ENCODE measurements at regions not wholly inside any gene's neighbourhood (a gene's known extent, or its start where the extent isn't known, plus 50 kb on each side); places are given as distances from the start of the nearest gene placed in this dataset.
"Not testable (repeated sequence)": the region's sequence is repeated elsewhere in the genome, so short reads cannot be mapped to it uniquely, and the experiment has no call there.

DNA sequence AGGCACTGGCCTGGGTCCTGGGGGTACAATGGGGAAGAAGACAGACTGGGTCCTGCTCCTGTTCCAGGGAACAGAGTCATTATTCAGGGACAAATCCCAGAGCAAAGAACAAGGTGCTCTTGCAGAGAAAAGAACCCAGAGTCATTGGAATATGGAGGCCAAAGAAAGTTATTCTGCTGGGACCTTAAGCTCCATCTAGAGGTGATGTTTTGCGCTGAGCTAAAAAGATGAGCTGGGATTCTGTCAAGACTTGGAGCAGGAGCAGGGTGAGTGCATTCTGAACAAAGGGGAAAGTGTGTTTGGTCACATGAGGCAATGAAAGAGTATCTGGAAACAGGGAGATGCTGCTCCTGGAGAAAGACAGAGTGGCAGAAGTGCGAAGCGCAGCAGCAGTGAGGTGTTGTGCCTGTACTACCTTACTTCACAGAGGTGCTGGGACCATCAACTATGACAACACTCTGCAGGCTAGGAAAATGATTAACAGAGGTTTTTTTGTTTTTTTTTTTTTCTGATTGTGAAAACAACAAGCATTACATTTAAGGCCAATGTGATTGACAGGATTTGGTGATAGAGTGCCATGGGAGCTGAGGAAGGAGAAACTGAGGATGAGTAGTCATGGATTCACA is 95.3 kb upstream of the TNFSF11 start:
- peak; percentile 23 for DNase-seq (ENCODE audit: low spot score)

DNA sequence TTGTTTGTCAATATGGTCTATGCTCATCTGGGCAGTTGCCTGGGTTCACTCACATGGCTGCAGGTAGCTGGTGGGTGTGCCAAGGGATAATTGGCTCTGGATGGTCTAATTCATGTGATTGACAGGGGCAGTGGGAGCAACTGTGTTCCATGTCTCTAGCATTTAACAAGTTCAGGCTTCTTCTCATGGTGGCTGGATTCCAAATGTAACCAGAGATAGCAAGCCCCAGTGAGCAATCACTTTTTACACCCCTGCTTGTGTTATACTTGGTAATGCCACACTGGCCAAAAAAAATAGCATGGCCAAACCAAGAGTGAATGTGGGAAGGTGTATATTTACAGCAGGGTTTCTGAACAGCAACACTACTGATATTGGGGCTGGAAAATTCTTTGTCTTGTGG is 89.6 kb upstream of the TNFSF11 start:
- no peak for DNase-seq (ENCODE audit: low spot score)

DNA sequence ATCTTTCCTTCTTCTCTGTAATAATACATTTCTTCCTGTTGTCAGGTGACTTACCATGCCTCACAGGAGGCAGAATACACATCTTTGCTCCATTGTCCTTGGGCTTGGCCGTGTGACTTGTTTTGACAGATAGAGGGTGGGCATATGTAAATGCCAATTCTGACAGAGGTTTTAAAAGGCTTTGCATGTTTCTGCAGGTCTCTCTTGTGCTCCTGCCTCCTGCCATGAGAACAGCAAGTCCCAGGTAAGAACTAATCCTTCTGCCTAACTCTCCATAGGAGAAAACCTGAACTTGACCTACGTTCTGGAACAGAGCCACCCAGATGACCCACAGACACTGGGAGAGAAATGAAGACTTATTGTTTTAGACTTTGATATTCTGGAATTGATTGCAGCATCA is 88.7 kb upstream of the TNFSF11 start:
- DNase-seq (ENCODE audit: low spot score), result no peak

DNA sequence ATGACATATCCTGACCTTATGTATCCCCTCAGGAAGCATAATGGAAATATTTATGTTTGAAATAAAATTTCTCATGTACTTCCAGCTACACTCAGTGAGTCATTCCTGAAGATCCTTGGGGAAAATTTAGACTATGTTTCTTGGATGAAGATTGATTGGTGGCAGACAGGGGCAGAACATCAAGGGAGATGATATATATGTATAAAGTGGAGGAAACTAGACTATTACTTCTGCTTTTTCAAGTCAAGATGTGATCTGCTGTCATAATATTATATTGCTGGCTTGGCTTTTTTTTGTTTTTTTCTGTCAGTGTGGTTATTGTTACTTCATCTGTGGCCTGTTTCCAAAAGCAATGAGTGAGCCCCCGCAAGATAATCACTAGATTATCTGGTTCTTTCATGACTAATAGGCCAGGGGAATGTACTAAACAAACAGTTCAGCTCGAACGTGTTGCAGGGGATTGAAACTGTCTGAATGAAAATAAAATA is 87.2 kb upstream of the TNFSF11 start:
- peak; percentile 43 for DNase-seq (ENCODE audit: low spot score)

GRCh38 chr13:42487221-42487620 is 86.7 kb upstream of the TNFSF11 start:
- DNase-seq (ENCODE audit: low spot score), result no peak

- DNase-seq (ENCODE audit: low spot score), result no peak
Measured at GRCh38 chr13:42490676-42491075, 83.3 kb upstream of the TNFSF11 start.

DNA sequence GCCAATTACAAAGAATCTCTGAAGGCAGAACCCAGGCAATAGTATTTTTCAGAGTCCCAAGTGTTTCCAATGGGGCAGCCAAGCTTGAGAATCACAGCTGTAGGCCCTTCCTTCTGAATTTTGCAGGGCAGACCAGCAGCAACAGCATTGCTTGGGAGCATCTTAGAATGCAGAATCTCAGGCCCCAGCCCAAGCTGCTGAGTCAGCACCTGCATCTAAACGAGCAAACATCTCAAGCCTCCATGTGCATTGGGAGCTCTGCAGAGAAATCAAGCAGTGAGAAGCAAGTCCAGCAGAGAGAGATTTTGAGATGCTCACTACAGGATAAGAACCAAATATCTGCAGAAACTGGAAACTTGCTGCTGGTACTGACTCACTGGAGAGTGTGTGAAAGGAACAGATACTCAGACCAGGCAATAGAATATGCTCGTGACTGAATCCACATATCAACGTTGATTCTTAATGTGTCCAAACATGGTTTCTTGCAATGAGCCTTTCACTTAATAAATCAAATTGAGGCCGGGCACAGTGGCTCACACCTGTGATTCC is 81.5 kb upstream of the TNFSF11 start:
- no peak for DNase-seq (ENCODE audit: low spot score)

DNA sequence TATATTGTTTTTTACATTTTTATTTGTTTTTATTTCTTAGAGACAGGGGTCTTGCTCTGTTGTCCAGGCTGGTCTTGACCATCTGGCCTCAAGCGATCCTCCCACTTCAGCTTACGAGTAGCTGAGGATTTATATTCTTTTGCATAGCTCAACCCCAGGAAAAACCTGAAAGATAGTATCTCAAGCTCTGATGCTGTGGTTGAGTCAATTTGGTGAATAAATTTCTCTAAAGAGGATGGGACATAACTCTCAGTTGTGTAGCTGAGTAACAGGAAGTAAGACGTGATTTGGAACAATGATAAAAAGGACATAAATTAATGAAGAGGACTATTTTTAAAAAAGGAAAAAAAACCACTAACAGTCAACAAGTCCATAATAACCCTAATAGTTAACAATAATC is 79.8 kb upstream of the TNFSF11 start:
- DNase-seq (ENCODE audit: low spot score), result no peak

GRCh38 chr13:42495255-42495654 is 78.7 kb upstream of the TNFSF11 start:
- DNase-seq (ENCODE audit: low spot score), result no peak

GRCh38 chr13:42495751-42496150 is 78.2 kb upstream of the TNFSF11 start:
- DNase-seq (ENCODE audit: low spot score), result no peak

GRCh38 chr13:42496926-42497554 is 76.9 kb upstream of the TNFSF11 start:
- DNase-seq (ENCODE audit: low spot score), result not testable (repeated sequence)

DNA sequence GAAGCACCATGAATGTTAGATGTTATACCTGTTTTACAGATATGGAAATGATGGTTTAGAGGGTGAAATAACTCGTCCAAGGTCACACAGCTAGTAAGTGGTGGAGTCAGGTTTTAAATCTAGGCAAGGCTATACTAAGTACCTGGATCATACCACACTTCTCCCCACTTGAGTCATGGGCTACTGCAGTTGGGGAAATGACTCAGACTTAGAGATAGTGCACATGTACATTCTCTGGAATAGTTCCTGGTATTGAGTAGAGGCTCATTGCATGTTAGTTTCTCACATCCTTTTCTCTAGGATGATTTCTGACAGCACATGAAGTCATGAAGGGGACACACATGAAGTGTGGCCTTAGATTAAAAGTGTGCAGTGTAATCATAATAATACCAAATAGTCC is 76.2 kb upstream of the TNFSF11 start:
- DNase-seq (ENCODE audit: low spot score), result no peak

DNA sequence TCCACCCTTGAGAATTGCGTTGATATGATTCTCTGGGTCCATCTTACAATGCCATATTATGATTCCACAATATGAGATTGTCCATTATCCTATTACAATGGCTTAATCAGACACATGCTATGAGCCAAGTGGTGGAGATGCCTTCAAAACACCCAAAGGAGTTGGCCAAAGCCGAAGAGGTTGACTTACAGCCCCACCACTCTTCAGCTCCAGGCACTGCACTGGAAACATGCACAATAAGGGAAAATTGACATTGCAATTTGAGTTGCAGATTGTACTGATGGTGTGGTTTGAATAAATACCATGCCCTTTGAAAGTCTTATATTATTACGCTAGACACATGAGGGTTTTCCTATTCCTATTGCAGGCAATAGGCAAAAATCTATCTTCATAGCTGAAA is 75.4 kb upstream of the TNFSF11 start:
- no peak for DNase-seq (ENCODE audit: low spot score)

Measured in COLO829 (cell line).